HEK293 (cell line): ENCODE measurements at regions not wholly inside any gene's neighbourhood (a gene's known extent, or its start where the extent isn't known, plus 50 kb on each side); places are given as distances from the start of the nearest gene placed in this dataset.

Experiments used
- CTCF ChIA-PET: fragments of 350-600 bp; formaldehyde crosslinking; extraction: SDS; loops from one replicate; lab custom pipeline; 2021; ENCODE audit warnings: antibody characterized with exemption; lab: Yijun Ruan, JAX
- POLR2A ChIA-PET: fragments of 300-600 bp; formaldehyde crosslinking; extraction: SDS; loops from one replicate; lab custom pipeline; 2020; ENCODE audit warnings: antibody characterized with exemption, inconsistent platforms; lab: Yijun Ruan, JAX
- H3K27ac ChIP-seq: fragments of 200-500 bp; sonication (Bioruptor generic); 2 replicates; pipeline ENCODE4 v1.5.1; 2014; ENCODE audit warnings: low read depth, low read length, control low read depth, inconsistent platforms; ENCODE audit errors: extremely low read depth
- H3K36me3 ChIP-seq, 2 experiments: fragments of 200-500 bp in 1 of 2; sonication (Bioruptor generic) in 1 of 2; 1 replicate in 1 of 2; 2 replicates in 1 of 2; pipeline ENCODE4 v1.5.1; 2014 to 2017; ENCODE audit warnings: inconsistent platforms in 2 of 2, low read length in 2 of 2; ENCODE audit not compliant: control insufficient read depth in 2 of 2, insufficient read depth in 1 of 2
- H3K4me1 ChIP-seq: fragments of 200-500 bp; sonication (Bioruptor generic); 2 replicates; pipeline ENCODE4 v1.5.1; 2014; ENCODE audit warnings: mild to moderate bottlenecking, low read length, inconsistent platforms; ENCODE audit not compliant: control insufficient read depth, insufficient read depth
- H3K4me3 ChIP-seq: 2 replicates; pipeline ENCODE4 v1.5.1; 2011; ENCODE audit warnings: low read depth, mild to moderate bottlenecking, control low read depth, low read length, moderate library complexity
- H3K9me3 ChIP-seq: fragments of 200-500 bp; sonication (Bioruptor generic); 2 replicates; pipeline ENCODE4 v1.5.1; 2014; ENCODE audit warnings: low read depth, low read length, inconsistent platforms; ENCODE audit not compliant: control insufficient read depth, insufficient read depth
- ZBTB17 ChIP-seq: fragments of 450-650 bp; formaldehyde crosslinking; IDR thresholded peaks from 2 replicates; pipeline ENCODE4 v1.5.1; 2016; ENCODE audit warnings: missing biosample characterization, missing genetic modification characterization
- ZNF138 ChIP-seq: fragments of 450-650 bp; formaldehyde crosslinking; IDR thresholded peaks from 2 replicates; pipeline ENCODE4 v1.5.1; 2016; ENCODE audit warnings: missing biosample characterization, missing genetic modification characterization, borderline replicate concordance
- ZNF302 ChIP-seq: fragments of 450-650 bp; formaldehyde crosslinking; IDR thresholded peaks from 2 replicates; pipeline ENCODE4 v1.5.1; 2016; ENCODE audit warnings: missing biosample characterization, missing genetic modification characterization, low read depth
- ZNF571 ChIP-seq: fragments of 450-650 bp; formaldehyde crosslinking; IDR thresholded peaks from 2 replicates; pipeline ENCODE4 v1.5.0; 2017; ENCODE audit warnings: missing biosample characterization, missing genetic modification characterization
- ZNF610 ChIP-seq: fragments of 450-650 bp; formaldehyde crosslinking; IDR thresholded peaks from 2 replicates; pipeline ENCODE4 v1.5.1; 2016; ENCODE audit warnings: missing biosample characterization, missing genetic modification characterization, borderline replicate concordance
- ZSCAN30 ChIP-seq: fragments of 450-650 bp; IDR thresholded peaks from 2 replicates; pipeline ENCODE4 v1.5.1; 2018; ENCODE audit warnings: missing biosample characterization, mild to moderate bottlenecking, missing genetic modification characterization, moderate library complexity
- TF ChIP-seq, protein P1 (sequence below): fragments of 450-650 bp; formaldehyde crosslinking; conservative IDR thresholded peaks from 2 replicates; pipeline ENCODE4 v1.5.1; 2016; ENCODE audit warnings: low read depth, missing biosample characterization, missing genetic modification characterization
- TF ChIP-seq, protein P2 (sequence below): fragments of 450-650 bp; formaldehyde crosslinking; IDR thresholded peaks from 2 replicates; pipeline ENCODE4 v1.5.1; 2016; ENCODE audit warnings: missing biosample characterization, missing genetic modification characterization

DNA sequence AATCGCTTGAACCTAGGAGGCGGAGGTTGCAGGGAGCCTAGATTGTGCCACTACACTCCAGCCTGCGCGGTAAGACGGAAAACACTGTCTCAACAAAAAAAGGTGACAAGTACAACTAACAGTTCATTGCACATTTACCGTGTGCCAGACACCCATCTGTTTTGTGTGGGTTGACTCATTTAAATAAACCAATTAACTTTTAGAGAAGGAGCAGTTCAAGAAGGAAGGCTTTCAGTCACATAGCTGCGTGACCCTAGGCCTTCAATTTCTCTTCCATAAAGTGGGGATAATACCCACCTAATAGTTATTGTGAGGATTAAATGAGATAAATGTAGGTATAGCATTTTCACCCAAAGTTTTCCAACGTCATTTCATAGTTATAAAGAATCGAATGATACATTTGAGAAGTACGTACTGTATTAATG, 52.3 kb upstream of the KDM7A start:
- TF ChIP-seq ZNF138 (tag by site-specific recombination): no peak
- TF ChIP-seq ZNF610: no peak
- TF ChIP-seq ZSCAN30 (tag by site-specific recombination): no peak
- no peak for TF ChIP-seq ZNF571 (tag by site-specific recombination)
- TF ChIP-seq, protein P1, sequence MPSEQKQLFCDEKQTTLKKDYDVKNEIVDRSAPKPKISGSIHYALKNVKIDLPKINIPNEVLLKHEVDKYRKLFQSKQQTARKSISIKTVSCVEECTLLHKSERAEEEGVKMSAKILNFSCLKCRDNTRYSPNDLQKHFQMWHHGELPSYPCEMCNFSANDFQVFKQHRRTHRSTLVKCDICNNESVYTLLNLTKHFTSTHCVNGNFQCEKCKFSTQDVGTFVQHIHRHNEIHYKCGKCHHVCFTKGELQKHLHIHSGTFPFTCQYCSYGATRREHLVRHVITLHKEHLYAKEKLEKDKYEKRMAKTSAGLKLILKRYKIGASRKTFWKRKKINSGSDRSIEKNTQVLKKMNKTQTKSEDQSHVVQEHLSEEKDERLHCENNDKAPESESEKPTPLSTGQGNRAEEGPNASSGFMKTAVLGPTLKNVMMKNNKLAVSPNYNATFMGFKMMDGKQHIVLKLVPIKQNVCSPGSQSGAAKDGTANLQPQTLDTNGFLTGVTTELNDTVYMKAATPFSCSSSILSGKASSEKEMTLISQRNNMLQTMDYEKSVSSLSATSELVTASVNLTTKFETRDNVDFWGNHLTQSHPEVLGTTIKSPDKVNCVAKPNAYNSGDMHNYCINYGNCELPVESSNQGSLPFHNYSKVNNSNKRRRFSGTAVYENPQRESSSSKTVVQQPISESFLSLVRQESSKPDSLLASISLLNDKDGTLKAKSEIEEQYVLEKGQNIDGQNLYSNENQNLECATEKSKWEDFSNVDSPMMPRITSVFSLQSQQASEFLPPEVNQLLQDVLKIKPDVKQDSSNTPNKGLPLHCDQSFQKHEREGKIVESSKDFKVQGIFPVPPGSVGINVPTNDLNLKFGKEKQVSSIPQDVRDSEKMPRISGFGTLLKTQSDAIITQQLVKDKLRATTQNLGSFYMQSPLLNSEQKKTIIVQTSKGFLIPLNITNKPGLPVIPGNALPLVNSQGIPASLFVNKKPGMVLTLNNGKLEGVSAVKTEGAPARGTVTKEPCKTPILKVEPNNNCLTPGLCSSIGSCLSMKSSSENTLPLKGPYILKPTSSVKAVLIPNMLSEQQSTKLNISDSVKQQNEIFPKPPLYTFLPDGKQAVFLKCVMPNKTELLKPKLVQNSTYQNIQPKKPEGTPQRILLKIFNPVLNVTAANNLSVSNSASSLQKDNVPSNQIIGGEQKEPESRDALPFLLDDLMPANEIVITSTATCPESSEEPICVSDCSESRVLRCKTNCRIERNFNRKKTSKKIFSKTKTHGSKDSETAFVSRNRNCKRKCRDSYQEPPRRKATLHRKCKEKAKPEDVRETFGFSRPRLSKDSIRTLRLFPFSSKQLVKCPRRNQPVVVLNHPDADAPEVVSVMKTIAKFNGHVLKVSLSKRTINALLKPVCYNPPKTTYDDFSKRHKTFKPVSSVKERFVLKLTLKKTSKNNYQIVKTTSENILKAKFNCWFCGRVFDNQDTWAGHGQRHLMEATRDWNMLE (tag by site-specific recombination): no peak
- no peak for TF ChIP-seq ZBTB17 (tag by site-specific recombination)
- TF ChIP-seq ZNF302 (tag by site-specific recombination): no peak
- TF ChIP-seq, protein P2, sequence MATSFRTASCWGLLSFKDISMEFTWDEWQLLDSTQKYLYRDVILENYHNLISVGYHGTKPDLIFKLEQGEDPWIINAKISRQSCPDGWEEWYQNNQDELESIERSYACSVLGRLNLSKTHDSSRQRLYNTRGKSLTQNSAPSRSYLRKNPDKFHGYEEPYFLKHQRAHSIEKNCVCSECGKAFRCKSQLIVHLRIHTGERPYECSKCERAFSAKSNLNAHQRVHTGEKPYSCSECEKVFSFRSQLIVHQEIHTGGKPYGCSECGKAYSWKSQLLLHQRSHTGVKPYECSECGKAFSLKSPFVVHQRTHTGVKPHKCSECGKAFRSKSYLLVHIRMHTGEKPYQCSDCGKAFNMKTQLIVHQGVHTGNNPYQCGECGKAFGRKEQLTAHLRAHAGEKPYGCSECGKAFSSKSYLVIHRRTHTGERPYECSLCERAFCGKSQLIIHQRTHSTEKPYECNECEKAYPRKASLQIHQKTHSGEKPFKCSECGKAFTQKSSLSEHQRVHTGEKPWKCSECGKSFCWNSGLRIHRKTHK (tag by site-specific recombination): no peak
- POLR2A ChIA-PET: no interaction called here
- H3K27ac ChIP-seq: no peak overlapping the region
- no peaks in the 10 kb centered on the region for H3K9me3 ChIP-seq
- H3K4me1 ChIP-seq: no peaks in the 10 kb centered on the region
- CTCF ChIA-PET: no interaction called here
- H3K36me3 ChIP-seq: no peaks in the 10 kb centered on the region
- H3K4me3 ChIP-seq: no peak overlapping the region
